ENCODE measurements at regions not wholly inside any gene's neighbourhood (a gene's known extent, or its start where the extent isn't known, plus 50 kb on each side); places are given as distances from the start of the nearest gene placed in this dataset.

DNA sequence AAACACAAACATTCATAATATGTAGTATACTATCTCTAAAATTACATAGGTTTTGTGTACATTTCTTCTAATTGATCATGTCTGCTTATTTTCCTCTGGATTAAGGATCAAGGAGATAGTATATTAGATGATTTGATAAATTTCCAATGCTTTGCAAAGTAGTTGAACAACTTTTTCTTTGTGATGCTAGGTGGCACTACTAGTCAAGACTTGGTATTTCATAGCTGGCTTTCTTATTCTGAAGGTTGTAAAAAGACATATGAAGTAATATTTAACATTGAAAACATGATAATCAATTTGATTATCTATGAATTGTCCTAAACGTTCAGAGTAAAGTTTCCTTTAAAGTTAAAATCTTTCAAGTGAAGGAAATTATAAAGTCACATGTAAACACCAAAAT lies 106.1 kb upstream of the FGF10 start:
- Histone ChIP-seq H4K20me1 (ENCODE audit: insufficient read depth) (no peaks in the 10 kb centered on the region), H3K4me1 (ENCODE audit: low read depth, poor library complexity, severe bottlenecking) (no peaks in the 10 kb centered on the region), H3K36me3 (ENCODE audit: insufficient read depth) (no peaks in the 10 kb centered on the region), H3K4me3 (IDR thresholded peaks at IDR 0.05; ENCODE audit: insufficient read depth, low read depth, low read length) (no peak overlapping the region), H3K27ac (no peak overlapping the region), H2AFZ (ENCODE audit: low read depth) (no peak overlapping the region), H3K79me2 (ENCODE audit: insufficient read depth, low read depth) (no peaks in the 10 kb centered on the region), H3K27me3 (ENCODE audit: insufficient read depth, low read depth) (no peaks in the 10 kb centered on the region), H3K9ac (no peak overlapping the region), H3K4me2 (no peak overlapping the region)
- no peak for TF ChIP-seq CTCF (conservative IDR thresholded peaks at IDR 0.05; ENCODE audit: low read depth, low read length)

GRCh38 chr5:44489759-44490158 lies 100.5 kb upstream of the FGF10 start:
- no peak for TF ChIP-seq CTCF (conservative IDR thresholded peaks at IDR 0.05; ENCODE audit: low read depth, low read length)
- Histone ChIP-seq H4K20me1 (ENCODE audit: insufficient read depth) (no peaks in the 10 kb centered on the region), H3K4me2 (no peak overlapping the region), H3K36me3 (ENCODE audit: insufficient read depth) (no peaks in the 10 kb centered on the region), H2AFZ (ENCODE audit: low read depth) (no peak overlapping the region), H3K27ac (no peak overlapping the region), H3K27me3 (ENCODE audit: insufficient read depth, low read depth) (no peaks in the 10 kb centered on the region), H3K4me3 (IDR thresholded peaks at IDR 0.05; ENCODE audit: insufficient read depth, low read depth, low read length) (no peak overlapping the region), H3K79me2 (ENCODE audit: insufficient read depth, low read depth) (no peaks in the 10 kb centered on the region), H3K4me1 (ENCODE audit: low read depth, poor library complexity, severe bottlenecking) (no peaks in the 10 kb centered on the region), H3K9ac (no peak overlapping the region)

DNA sequence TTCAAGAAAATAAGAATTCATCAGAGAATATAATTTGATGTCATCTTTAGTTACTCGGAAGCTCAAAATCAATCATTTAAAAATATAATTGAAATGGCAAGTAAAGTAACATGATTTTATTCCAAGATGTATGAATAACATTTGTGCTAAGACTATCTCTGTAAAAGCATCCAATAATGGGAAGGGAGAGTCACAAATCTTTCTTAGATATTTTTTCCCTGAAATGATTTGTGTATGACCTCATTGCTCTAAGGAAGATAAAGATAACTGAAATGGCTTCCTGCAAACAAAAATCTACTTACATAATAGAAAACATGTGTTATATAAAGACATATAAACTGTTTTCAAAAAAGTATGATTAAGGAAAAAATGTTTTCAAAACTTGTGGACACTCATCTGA lies 97.4 kb upstream of the FGF10 start:
- no peak for TF ChIP-seq CTCF (conservative IDR thresholded peaks at IDR 0.05; ENCODE audit: low read depth, low read length)
- Histone ChIP-seq H3K79me2 (ENCODE audit: insufficient read depth, low read depth) (no peaks in the 10 kb centered on the region), H4K20me1 (ENCODE audit: insufficient read depth) (no peaks in the 10 kb centered on the region), H3K9ac (no peak overlapping the region), H3K27me3 (ENCODE audit: insufficient read depth, low read depth) (no peaks in the 10 kb centered on the region), H2AFZ (ENCODE audit: low read depth) (no peak overlapping the region), H3K4me2 (no peak overlapping the region), H3K4me1 (ENCODE audit: low read depth, poor library complexity, severe bottlenecking) (no peaks in the 10 kb centered on the region), H3K27ac (no peak overlapping the region), H3K36me3 (ENCODE audit: insufficient read depth) (no peaks in the 10 kb centered on the region), H3K4me3 (IDR thresholded peaks at IDR 0.05; ENCODE audit: insufficient read depth, low read depth, low read length) (no peak overlapping the region)

DNA sequence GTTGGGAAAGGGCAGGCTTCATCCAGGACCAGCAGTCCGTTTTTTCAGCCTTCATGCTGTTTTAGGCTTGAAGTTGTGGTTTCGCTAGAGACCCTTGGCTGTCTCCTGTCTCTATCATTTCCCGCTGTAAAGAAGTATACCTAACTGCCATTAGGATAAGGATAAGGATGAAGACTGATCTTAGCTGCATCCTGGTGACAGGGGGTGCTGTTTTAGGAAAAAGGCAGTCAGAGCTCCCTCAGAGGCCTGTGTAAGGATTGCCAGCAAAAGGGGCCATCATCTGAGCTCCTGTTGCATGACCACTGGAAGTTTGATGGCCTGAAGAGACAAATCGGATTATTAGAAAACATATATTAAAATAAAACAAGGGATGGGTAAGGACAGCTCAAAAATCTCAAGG lies 64.8 kb upstream of the FGF10 start:
- H3K4me2 ChIP-seq: no peak overlapping the region
- H3K9ac ChIP-seq: no peak overlapping the region
- H2AFZ ChIP-seq (ENCODE audit: low read depth): no peak overlapping the region
- H4K20me1 ChIP-seq (ENCODE audit: insufficient read depth): no peaks in the 10 kb centered on the region
- no peaks in the 10 kb centered on the region for H3K4me1 ChIP-seq (ENCODE audit: low read depth, poor library complexity, severe bottlenecking)
- TF ChIP-seq CTCF (conservative IDR thresholded peaks at IDR 0.05; ENCODE audit: low read depth, low read length): no peak
- no peaks in the 10 kb centered on the region for H3K79me2 ChIP-seq (ENCODE audit: insufficient read depth, low read depth)
- no peaks in the 10 kb centered on the region for H3K36me3 ChIP-seq (ENCODE audit: insufficient read depth)
- H3K4me3 ChIP-seq (IDR thresholded peaks at IDR 0.05; ENCODE audit: insufficient read depth, low read depth, low read length): no peak overlapping the region
- no peak overlapping the region for H3K27ac ChIP-seq
- no peaks in the 10 kb centered on the region for H3K27me3 ChIP-seq (ENCODE audit: insufficient read depth, low read depth)

- Histone ChIP-seq H3K9ac (no peak overlapping the region), H4K20me1 (ENCODE audit: insufficient read depth) (no peaks in the 10 kb centered on the region), H3K79me2 (ENCODE audit: insufficient read depth, low read depth) (no peaks in the 10 kb centered on the region), H3K27ac (no peak overlapping the region), H3K27me3 (ENCODE audit: insufficient read depth, low read depth) (no peaks in the 10 kb centered on the region), H3K36me3 (ENCODE audit: insufficient read depth) (no peaks in the 10 kb centered on the region), H2AFZ (ENCODE audit: low read depth) (no peak overlapping the region), H3K4me2 (no peak overlapping the region), H3K4me1 (ENCODE audit: low read depth, poor library complexity, severe bottlenecking) (no peaks in the 10 kb centered on the region), H3K4me3 (IDR thresholded peaks at IDR 0.05; ENCODE audit: insufficient read depth, low read depth, low read length) (no peak overlapping the region)
- no peak for TF ChIP-seq CTCF (conservative IDR thresholded peaks at IDR 0.05; ENCODE audit: low read depth, low read length)
These were observed 57.2 kb upstream of the FGF10 start for GRCh38 chr5:44446399-44446798.

All from KMS-11 (cell line).